GM18517 (cell line): ENCODE measurements at regions not wholly inside any gene's neighbourhood (a gene's known extent, or its start where the extent isn't known, plus 50 kb on each side); places are given as distances from the start of the nearest gene placed in this dataset.

Experiments
- ATAC-seq: cut with Tn5 transposase; IDR thresholded peaks from one replicate; pipeline ENCODE4 v1.9.1; 2021; ENCODE audit warnings: mild to moderate bottlenecking, moderate library complexity; ENCODE audit not compliant: unreplicated experiment

- no peak for ATAC-seq
Observed at GRCh38 chr12:65596514-65597091, 227.7 kb upstream of the HMGA2 start.

DNA sequence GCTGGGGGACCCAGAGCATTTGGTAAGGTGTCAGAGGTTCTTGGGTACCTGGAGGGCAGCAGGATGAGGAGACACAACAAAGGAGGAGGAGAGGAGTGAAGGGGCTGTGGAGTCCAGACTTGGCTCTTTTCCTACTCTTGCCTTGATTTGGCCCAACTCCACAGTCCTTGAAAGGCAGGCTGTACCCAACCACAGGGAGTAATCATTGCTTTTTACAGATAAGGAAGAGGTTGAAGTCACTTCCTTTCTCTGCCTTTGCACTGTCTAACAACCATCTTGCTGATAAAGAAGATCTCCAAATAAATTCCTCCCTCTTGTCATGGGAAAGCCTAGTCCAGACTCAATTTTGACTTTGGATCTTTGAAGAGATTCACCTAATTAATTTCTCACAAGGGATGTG is 226.8 kb upstream of the HMGA2 start:
- no peak for ATAC-seq

DNA sequence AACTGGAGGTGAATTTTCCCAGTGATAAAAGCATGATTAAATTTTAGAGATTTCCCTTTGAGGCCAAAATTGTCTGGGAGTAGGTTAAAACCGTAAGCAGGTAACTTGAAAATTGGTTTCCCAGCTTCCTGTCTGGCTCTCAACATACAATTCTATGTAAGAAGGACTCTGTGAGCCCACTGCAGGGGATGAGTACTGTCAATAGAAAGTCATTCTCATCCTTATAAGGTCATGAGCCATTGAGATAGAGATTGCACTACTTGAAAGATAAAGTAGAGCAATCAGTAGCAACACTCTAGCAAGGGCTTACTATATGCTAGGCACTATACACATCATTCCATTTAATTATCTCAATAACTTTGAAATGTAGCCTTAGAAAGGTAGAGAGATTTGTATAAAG is 225.6 kb upstream of the HMGA2 start:
- ATAC-seq: no peak

DNA sequence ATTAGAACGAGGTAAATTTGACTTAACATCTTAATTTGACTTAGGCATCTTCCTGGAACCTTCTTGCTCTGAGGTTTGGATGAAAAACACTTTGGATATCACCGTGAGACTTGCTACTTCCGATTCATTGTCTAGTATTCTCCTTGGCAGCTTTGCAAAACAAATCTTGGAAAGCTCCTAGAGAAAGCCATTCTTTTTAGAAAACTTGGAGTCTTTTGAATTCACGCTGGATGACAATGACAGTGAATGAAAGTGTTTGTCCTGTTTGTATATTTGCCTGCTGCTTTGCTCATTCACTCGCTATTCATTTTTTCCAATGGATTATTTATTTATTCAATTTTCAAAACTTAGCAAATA is 222.1 kb upstream of the HMGA2 start:
- no peak for ATAC-seq

- ATAC-seq: no peak
Observed at GRCh38 chr12:65602610-65603295, 221.5 kb upstream of the HMGA2 start.

DNA sequence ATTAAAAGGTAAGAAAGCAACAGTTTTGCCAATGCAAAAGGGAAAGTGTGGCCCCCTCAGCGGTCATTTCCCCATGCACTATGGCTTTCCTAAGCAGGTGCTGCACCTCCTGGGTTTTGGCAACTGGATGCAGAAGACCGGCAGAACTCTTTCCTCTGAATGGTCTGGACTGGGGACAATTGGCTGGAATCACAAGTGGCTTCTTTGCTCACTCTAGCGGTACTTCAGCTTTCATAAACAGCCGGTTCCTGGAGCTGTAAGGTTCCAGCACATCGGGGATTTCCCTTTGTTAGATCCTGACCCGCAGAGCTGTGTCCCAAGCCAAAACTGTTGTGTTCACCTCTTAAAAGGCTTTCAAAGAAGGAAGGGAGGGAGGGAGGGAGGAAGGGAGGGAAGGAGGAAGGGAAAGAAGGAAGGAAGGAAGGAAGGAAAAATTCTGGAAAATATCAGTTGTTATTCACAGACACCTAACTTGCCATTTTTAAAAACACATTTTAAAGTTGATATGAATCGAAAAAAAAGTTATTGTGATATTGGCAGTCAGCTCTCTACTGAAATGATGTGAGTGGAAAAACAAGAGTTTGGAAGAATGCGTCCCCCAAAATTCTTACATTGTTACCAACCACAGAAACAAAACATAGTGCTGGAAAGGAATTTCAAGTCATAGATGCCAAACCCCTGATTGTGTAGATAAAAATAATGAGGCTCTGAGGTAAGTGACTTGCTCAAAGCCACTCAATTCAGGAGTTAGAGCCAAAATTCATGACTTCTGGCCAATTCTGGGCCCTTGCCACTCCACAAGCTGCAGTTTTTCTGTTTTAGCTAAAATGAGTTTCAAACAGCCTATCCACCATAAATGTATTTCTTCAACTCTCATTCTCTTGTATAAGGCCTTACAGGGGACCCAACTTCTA is 220.6 kb upstream of the HMGA2 start:
- no peak for ATAC-seq

- no peak for ATAC-seq
Observed at GRCh38 chr12:65605019-65605418, 219.3 kb upstream of the HMGA2 start.

- no peak for ATAC-seq
Observed at GRCh38 chr12:65606008-65606766, 218.1 kb upstream of the HMGA2 start.

DNA sequence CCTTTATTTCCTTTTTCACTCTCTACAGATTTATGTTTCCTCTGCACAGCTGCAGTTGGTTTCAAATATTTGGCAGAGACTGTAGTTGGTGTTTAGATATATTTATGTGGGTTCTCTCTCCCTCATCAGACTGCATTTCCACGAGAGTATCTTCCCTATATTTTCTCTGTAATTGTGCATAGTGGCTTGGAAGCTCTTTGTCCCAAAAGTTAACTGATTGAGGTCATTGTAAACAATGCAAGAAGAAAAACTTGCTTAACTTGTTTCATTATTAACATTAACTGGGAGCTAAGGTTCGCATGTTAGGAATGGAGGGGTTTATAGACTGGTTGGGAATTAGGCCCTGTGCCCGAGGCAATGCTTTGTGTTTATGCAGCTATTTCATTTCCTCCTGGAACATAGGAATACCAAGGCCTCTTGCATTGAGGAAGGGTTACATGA is 216.9 kb upstream of the HMGA2 start:
- no peak for ATAC-seq

- no peak for ATAC-seq
Observed at GRCh38 chr12:65608319-65608916, 215.9 kb upstream of the HMGA2 start.

- no peak for ATAC-seq
Observed at GRCh38 chr12:65609359-65609771, 214.9 kb upstream of the HMGA2 start.

DNA sequence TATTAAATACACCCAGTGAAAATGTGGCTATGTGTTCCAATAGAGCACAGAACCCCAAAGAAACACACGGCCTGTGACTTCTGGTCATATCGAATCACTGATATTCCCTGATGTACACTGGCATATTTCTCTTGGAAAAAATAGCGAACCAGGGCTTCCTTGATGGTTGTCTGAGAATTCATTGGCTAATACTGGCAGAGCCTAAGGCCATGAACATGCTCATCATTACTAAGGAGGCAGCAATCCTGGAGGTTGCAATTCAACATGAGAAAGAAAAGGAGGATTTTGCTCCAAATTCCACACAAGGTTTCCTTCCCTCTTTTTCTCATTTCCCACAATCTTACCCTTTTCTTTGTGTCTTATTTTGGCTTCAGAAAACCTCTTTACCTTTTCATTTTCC is 212.9 kb upstream of the HMGA2 start:
- ATAC-seq: no peak

- ATAC-seq: no peak
Observed at GRCh38 chr12:65612440-65612839, 211.8 kb upstream of the HMGA2 start.

DNA sequence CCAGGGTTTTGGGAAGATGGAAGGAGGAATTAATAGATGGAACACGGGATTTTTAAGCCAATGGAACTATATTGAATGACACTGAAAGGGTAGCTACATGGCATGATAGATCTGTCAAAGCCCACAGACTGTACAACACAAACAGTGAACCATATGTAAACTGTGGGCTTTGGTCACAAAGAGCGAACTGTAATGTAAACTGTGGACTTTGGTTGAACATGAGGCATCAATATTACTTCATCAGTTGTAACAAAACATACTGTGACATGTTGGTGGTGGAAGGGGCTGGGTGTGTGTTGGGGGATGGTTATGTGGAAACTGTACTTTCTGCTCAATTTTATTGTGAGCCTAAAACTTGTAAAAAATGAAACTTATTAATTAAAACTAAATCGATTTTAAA is 210.6 kb upstream of the HMGA2 start:
- no peak for ATAC-seq

GRCh38 chr12:65614259-65614889 is 209.9 kb upstream of the HMGA2 start:
- ATAC-seq: no peak

- ATAC-seq: no peak
Observed at GRCh38 chr12:65615118-65615517, 209.2 kb upstream of the HMGA2 start.

GRCh38 chr12:65616022-65616421 is 208.3 kb upstream of the HMGA2 start:
- no peak for ATAC-seq

- ATAC-seq: no peak
Observed at GRCh38 chr12:65618588-65618987, 205.7 kb upstream of the HMGA2 start.

DNA sequence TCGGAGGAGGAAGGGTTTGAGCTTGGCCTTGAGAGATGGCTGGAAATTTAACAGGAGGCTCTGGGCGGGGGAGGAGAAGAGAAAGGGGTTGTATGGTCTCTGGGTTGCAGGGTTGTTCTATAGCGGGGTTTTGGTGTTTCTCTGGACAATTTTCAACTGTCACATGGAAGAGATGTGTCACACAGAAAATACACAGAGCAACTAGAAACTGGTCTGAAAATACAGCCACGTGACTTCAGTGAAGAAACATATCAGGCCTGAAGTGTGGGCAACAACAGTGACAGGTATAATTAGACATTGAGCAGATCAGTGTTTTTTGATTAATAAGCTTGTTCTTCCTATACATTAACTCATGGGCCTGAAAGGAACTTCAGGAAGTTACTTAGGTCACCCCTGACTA is 205.3 kb upstream of the HMGA2 start:
- ATAC-seq: no peak

DNA sequence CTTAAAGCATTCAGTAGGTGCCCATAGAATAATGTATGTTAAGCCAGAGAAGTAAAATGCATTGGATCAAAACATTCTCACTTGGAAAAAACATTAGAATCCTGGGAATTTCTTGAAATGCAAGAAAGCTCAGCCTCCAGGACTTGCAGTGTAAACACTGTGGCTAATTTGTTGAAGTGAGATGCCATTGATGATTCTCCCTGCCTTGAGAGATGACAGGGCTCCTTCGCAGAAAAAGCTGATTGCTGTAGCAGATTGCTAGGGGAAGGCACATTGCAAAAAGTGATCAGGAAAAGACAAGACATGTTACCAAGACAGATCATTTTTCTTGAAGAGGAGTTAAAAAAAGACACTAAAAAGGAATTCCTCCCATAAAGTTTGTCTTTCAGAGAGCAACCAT is 204.2 kb upstream of the HMGA2 start:
- ATAC-seq: no peak
